IMR-90 (cell line): ENCODE measurements at regions not wholly inside any gene's neighbourhood (a gene's known extent, or its start where the extent isn't known, plus 50 kb on each side); places are given as distances from the start of the nearest gene placed in this dataset.

Experiments used
- ATAC-seq: fragments of 200-7000 bp; cut with Tn5 transposase; 2 replicates; pipeline ENCODE4 v1.9.1; 2020; ENCODE audit warnings: low read depth, mild to moderate bottlenecking, moderate library complexity
- BruUV-seq: library from RNA; stranded (reverse); fragments of 400-500 nt; replicated peaks from 2 replicates; lab custom pipeline; 2021; lab: Mats Ljungman, UMichigan
- CTCF ChIA-PET: fragments of 300-600 bp; formaldehyde crosslinking; extraction: SDS; loops from one replicate; lab custom pipeline; 2021; ENCODE audit warnings: antibody characterized with exemption; lab: Yijun Ruan, JAX
- POLR2A ChIA-PET: fragments of 300-600 bp; sonication (Branson Sonifier 250); formaldehyde crosslinking; loops from one replicate; lab custom pipeline; 2022; ENCODE audit warnings: antibody characterized with exemption; ENCODE audit not compliant: unreplicated experiment; lab: Charles Lee
- DNase-seq: peaks from one replicate; pipeline ENCODE4 v3.0.0; 2013
- H2AFZ ChIP-seq: replicated peaks from 2 replicates; pipeline ENCODE3; 2013; ENCODE audit warnings: low read length, mild to moderate bottlenecking; ENCODE audit not compliant: poor library complexity
- H2AK5ac ChIP-seq: 2 replicates; pipeline ENCODE4 v1.6.1; 2013; ENCODE audit warnings: low read depth, low read length, inconsistent platforms
- H2AK9ac ChIP-seq: replicated peaks from 2 replicates; pipeline ENCODE3; 2013; ENCODE audit warnings: mild to moderate bottlenecking, low read depth, low read length, moderate library complexity; ENCODE audit not compliant: poor library complexity
- H2BK120ac ChIP-seq: 2 replicates; pipeline ENCODE4 v1.6.1; 2013; ENCODE audit warnings: low read depth, low read length, inconsistent platforms
- H2BK15ac ChIP-seq: 3 replicates; pipeline ENCODE4 v1.6.1; 2013; ENCODE audit warnings: low read depth, low read length, inconsistent platforms
- H2BK20ac ChIP-seq: 2 replicates; pipeline ENCODE4 v1.6.1; 2013; ENCODE audit warnings: low read depth, mild to moderate bottlenecking, inconsistent platforms, low read length, moderate library complexity
- H2BK5ac ChIP-seq: 2 replicates; pipeline ENCODE4 v1.6.1; 2013; ENCODE audit warnings: mild to moderate bottlenecking, low read depth, low read length, inconsistent platforms; ENCODE audit not compliant: poor library complexity, severe bottlenecking
- H3K14ac ChIP-seq: replicated peaks from 2 replicates; pipeline ENCODE4 v1.6.1; 2013; ENCODE audit warnings: low read depth, low read length, inconsistent platforms
- H3K18ac ChIP-seq: 2 replicates; pipeline ENCODE4 v1.6.1; 2013; ENCODE audit warnings: low read depth, low read length, control low read depth
- H3K23ac ChIP-seq: 2 replicates; pipeline ENCODE4 v1.6.1; 2013; ENCODE audit warnings: low read depth, low read length, inconsistent platforms
- H3K27ac ChIP-seq: 2 replicates; pipeline ENCODE4 v1.5.1; 2013; ENCODE audit warnings: mild to moderate bottlenecking, control low read depth, low read length; ENCODE audit not compliant: insufficient read depth
- H3K27me3 ChIP-seq: 2 replicates; pipeline ENCODE4 v1.6.1; 2013; ENCODE audit warnings: low read length; ENCODE audit not compliant: control insufficient read depth, insufficient read depth
- H3K36me3 ChIP-seq: 2 replicates; pipeline ENCODE4 v1.6.1; 2013; ENCODE audit warnings: low read length, mixed read lengths; ENCODE audit not compliant: control insufficient read depth, insufficient read depth
- H3K4ac ChIP-seq: 2 replicates; pipeline ENCODE4 v1.6.1; 2013; ENCODE audit warnings: low read depth, low read length, inconsistent platforms
- H3K4me1 ChIP-seq: 2 replicates; pipeline ENCODE4 v1.6.1; 2013; ENCODE audit warnings: low read length, mixed read lengths; ENCODE audit not compliant: control insufficient read depth, insufficient read depth
- H3K4me2 ChIP-seq: 2 replicates; pipeline ENCODE4 v1.6.1; 2013; ENCODE audit warnings: low read depth, mild to moderate bottlenecking, control low read depth, low read length, moderate library complexity
- H3K4me3 ChIP-seq: 2 replicates; pipeline ENCODE4 v1.5.1; 2013; ENCODE audit warnings: low read depth, mild to moderate bottlenecking, control low read depth, low read length, moderate library complexity; ENCODE audit not compliant: insufficient read depth
- H3K56ac ChIP-seq: 2 replicates; pipeline ENCODE4 v1.6.1; 2013; ENCODE audit warnings: low read length, inconsistent platforms; ENCODE audit not compliant: insufficient read depth; ENCODE audit errors: extremely low read depth
- H3K79me1 ChIP-seq, 2 experiments: 2 replicates each; pipeline ENCODE4 v1.6.1; 2013; ENCODE audit warnings: low read length in 2 of 2, inconsistent platforms in 1 of 2, low read depth in 1 of 2
- H3K9ac ChIP-seq: 2 replicates; pipeline ENCODE4 v1.6.1; 2013; ENCODE audit warnings: low read depth, low read length, control low read depth
- H3K9me1 ChIP-seq: 2 replicates; pipeline ENCODE4 v1.6.1; 2013; ENCODE audit warnings: low read length, inconsistent platforms; ENCODE audit not compliant: insufficient read depth
- H3K9me3 ChIP-seq: 2 replicates; pipeline ENCODE4 v1.6.1; 2013; ENCODE audit warnings: low read length; ENCODE audit not compliant: control insufficient read depth, insufficient read depth
- H4K20me1 ChIP-seq: 2 replicates; pipeline ENCODE4 v1.6.1; 2013; ENCODE audit warnings: low read length, inconsistent platforms; ENCODE audit not compliant: insufficient read depth
- H4K5ac ChIP-seq: 2 replicates; pipeline ENCODE4 v1.6.1; 2013; ENCODE audit warnings: mild to moderate bottlenecking, low read depth, low read length, control low read depth
- H4K8ac ChIP-seq, 2 experiments: 2 replicates each; pipeline ENCODE4 v1.6.1; 2013; ENCODE audit warnings: low read depth in 2 of 2, low read length in 2 of 2, control low read depth in 1 of 2, inconsistent platforms in 1 of 2
- H4K91ac ChIP-seq: 2 replicates; pipeline ENCODE4 v1.6.1; 2013; ENCODE audit warnings: low read depth, low read length, inconsistent platforms; ENCODE audit not compliant: insufficient read depth
- BHLHE40 ChIP-seq: fragments of 150-350 bp; IDR thresholded peaks from 2 replicates; pipeline ENCODE4 v1.6.1; 2016; ENCODE audit warnings: mild to moderate bottlenecking, low read depth, low read length
- CEBPB ChIP-seq: IDR thresholded peaks from 2 replicates; pipeline ENCODE4 v1.6.1; 2012; ENCODE audit warnings: low read depth, low read length, improper control_type of control experiment
- CHD1 ChIP-seq: IDR thresholded peaks from 2 replicates; pipeline ENCODE4 v1.6.1; 2012; ENCODE audit warnings: low read depth, low read length, improper control_type of control experiment
- CTCF ChIP-seq: conservative IDR thresholded peaks from 2 replicates; pipeline ENCODE4 v1.5.1; 2012; ENCODE audit warnings: mild to moderate bottlenecking, low read depth, low read length, improper control_type of control experiment
- ELK1 ChIP-seq: fragments of 150-350 bp; IDR thresholded peaks from 2 replicates; pipeline ENCODE4 v1.6.1; 2016; ENCODE audit warnings: low read depth, mild to moderate bottlenecking, low read length, moderate library complexity, borderline replicate concordance
- FOS ChIP-seq: fragments of 150-350 bp; IDR thresholded peaks from 2 replicates; pipeline ENCODE4 v1.6.1; 2016; ENCODE audit warnings: low read depth, low read length
- MAFK ChIP-seq: IDR thresholded peaks from 2 replicates; pipeline ENCODE4 v1.6.1; 2012; ENCODE audit warnings: low read depth, low read length, improper control_type of control experiment
- MAZ ChIP-seq: IDR thresholded peaks from 2 replicates; pipeline ENCODE4 v1.6.1; 2012; ENCODE audit warnings: low read depth, mild to moderate bottlenecking, low read length, improper control_type of control experiment, moderate library complexity, borderline replicate concordance
- MXI1 ChIP-seq: IDR thresholded peaks from 2 replicates; pipeline ENCODE4 v1.6.1; 2012; ENCODE audit warnings: low read depth, mild to moderate bottlenecking, low read length, moderate library complexity, borderline replicate concordance
- NFE2L2 ChIP-seq: fragments of 150-350 bp; IDR thresholded peaks from 2 replicates; pipeline ENCODE4 v1.6.1; 2016; ENCODE audit warnings: low read depth, mild to moderate bottlenecking, low read length
- POLR2A ChIP-seq: IDR thresholded peaks from 2 replicates; pipeline ENCODE4 v1.6.1; 2012; ENCODE audit warnings: mild to moderate bottlenecking, low read depth, low read length
- RAD21 ChIP-seq: IDR thresholded peaks from 2 replicates; pipeline ENCODE4 v1.6.1; 2012; ENCODE audit warnings: low read length, improper control_type of control experiment
- RFX5 ChIP-seq: IDR thresholded peaks from 2 replicates; pipeline ENCODE4 v1.8.0; 2012; ENCODE audit warnings: low read depth, mild to moderate bottlenecking, low read length, moderate library complexity
- SMC3 ChIP-seq: fragments of 150-350 bp; IDR thresholded peaks from 2 replicates; pipeline ENCODE4 v1.6.1; 2016; ENCODE audit warnings: low read depth, mild to moderate bottlenecking, antibody characterized with exemption, low read length, moderate library complexity
- USF2 ChIP-seq: fragments of 150-350 bp; IDR thresholded peaks from 2 replicates; pipeline ENCODE4 v1.6.1; 2017; ENCODE audit warnings: mild to moderate bottlenecking, antibody characterized with exemption, low read length, low read depth
- WGBS, 2 experiments: methylation state at CpG; one replicate each; pipeline versions ENCODE4 v1.1.5 to v1.1.7; 2013; ENCODE audit warnings: missing lambda C conversion rate in 2 of 2; ENCODE audit not compliant: insufficient read length in 1 of 2; ENCODE audit errors: extremely low coverage in 2 of 2; 5-methylcytosine and 5-hydroxymethylcytosine counted together
- dilution Hi-C: fragments of 300-500 bp; cut with HindIII; formaldehyde crosslinking; loops from one replicate; pipeline ENCODE4 v1.14.3; 2018; ENCODE audit warnings: low sequenced_read_pairs; ENCODE audit not compliant: unreplicated experiment
- in situ Hi-C: fragments of 300-500 bp; cut with MboI; formaldehyde crosslinking; loops from 3 replicates; pipeline ENCODE4 v1.14.3; 2019; ENCODE audit warnings: low sequenced_read_pairs, inconsistent platforms, mixed read lengths
- intact Hi-C: fragments of 100-400 bp; cut with micrococcal nuclease; formaldehyde crosslinking; loops from 2 replicates; pipeline ENCODE4 v1.10.0; 2022

GRCh38 chr1:30378991-30379581, 344.3 kb downstream of the MATN1 start:
- dilution Hi-C loops = no loop called here
- POLR2A ChIA-PET = no interaction called here
- no peak overlapping the region for H3K4ac ChIP-seq

More at GRCh38 chr1:30378991-30379581, 344.3 kb downstream of the MATN1 start:
- Histone ChIP-seq H3K36me3 (no peaks in the 10 kb centered on the region), H3K4me3 (no peak overlapping the region), H3K4me1 (no peaks in the 10 kb centered on the region), H2AK5ac (no peak overlapping the region), H2BK20ac (no peak overlapping the region), H3K14ac (no peak overlapping the region), H2BK15ac (no peak overlapping the region), H3K56ac (no peak overlapping the region), H3K9me3 (no peaks in the 10 kb centered on the region), H2AK9ac (peak overlapping the region; percentile 21), H4K5ac (no peak overlapping the region), H3K23ac (no peak overlapping the region), H2AFZ (peak overlapping the region; percentile 40), H3K9me1 (no peaks in the 10 kb centered on the region), H4K20me1 (no peaks in the 10 kb centered on the region), H3K27me3 (peaks cover 3% of the 10 kb centered on the region; the same call in 1 of the 2 replicates), H3K4me2 (no peak overlapping the region), H4K8ac (no peak overlapping the region), H4K91ac (no peak overlapping the region), H3K79me1 (no peaks in the 10 kb centered on the region), H2BK120ac (no peak overlapping the region), H3K9ac (no peak overlapping the region), H3K27ac (no peak overlapping the region), H2BK5ac (no peak overlapping the region), H3K18ac (no peak overlapping the region)
- BruUV-seq = no TSS peak
- WGBS, 2 experiments = 0% methylated on average over 1 of the region's 18 CpGs; no CpG with 5 or more reads in 1 of the 2 experiments
- no peak for TF ChIP-seq MAFK
- no peak for TF ChIP-seq RAD21
- TF ChIP-seq USF2 = no peak
- no peak for TF ChIP-seq CTCF
- no peak for TF ChIP-seq BHLHE40
- no peak for TF ChIP-seq MAZ
- TF ChIP-seq RFX5 = no peak
- TF ChIP-seq POLR2A = no peak
- TF ChIP-seq ELK1 = no peak
- no peak for TF ChIP-seq CEBPB
- no peak for TF ChIP-seq NFE2L2
- no peak for TF ChIP-seq SMC3
- no peak for TF ChIP-seq CHD1
- TF ChIP-seq MXI1 = no peak
- TF ChIP-seq FOS = no peak
- in situ Hi-C loops (no loop called here), intact Hi-C loops (loop anchor here (10.0 kb wide), 1 partner anchor 464 kb away; no protein-coding TSS in a partner anchor)
- ATAC-seq (peak; percentile 28; the same call in 1 of the 2 replicates), DNase-seq (peak; percentile 69)
- CTCF ChIA-PET = no interaction called here
